Cardiac septum (tissue), 1 donor: ENCODE measurements at regions not wholly inside any gene's neighbourhood (a gene's known extent, or its start where the extent isn't known, plus 50 kb on each side); places are given as distances from the start of the nearest gene placed in this dataset.
"Not testable (repeated sequence)": the region's sequence is repeated elsewhere in the genome, so short reads cannot be mapped to it uniquely, and the experiment has no call there.

Source experiments
- DNase-seq: peaks from one replicate; pipeline ENCODE4 v3.0.0-alpha.2; 2020; ENCODE audit warnings: low spot score
- intact Hi-C: fragments of 100-400 bp; cut with DNase I; formaldehyde crosslinking; loops from one replicate; pipeline ENCODE4 v1.14.0; 2022
- donor health status: DM: no; HTN: no; CAD: no.

DNA sequence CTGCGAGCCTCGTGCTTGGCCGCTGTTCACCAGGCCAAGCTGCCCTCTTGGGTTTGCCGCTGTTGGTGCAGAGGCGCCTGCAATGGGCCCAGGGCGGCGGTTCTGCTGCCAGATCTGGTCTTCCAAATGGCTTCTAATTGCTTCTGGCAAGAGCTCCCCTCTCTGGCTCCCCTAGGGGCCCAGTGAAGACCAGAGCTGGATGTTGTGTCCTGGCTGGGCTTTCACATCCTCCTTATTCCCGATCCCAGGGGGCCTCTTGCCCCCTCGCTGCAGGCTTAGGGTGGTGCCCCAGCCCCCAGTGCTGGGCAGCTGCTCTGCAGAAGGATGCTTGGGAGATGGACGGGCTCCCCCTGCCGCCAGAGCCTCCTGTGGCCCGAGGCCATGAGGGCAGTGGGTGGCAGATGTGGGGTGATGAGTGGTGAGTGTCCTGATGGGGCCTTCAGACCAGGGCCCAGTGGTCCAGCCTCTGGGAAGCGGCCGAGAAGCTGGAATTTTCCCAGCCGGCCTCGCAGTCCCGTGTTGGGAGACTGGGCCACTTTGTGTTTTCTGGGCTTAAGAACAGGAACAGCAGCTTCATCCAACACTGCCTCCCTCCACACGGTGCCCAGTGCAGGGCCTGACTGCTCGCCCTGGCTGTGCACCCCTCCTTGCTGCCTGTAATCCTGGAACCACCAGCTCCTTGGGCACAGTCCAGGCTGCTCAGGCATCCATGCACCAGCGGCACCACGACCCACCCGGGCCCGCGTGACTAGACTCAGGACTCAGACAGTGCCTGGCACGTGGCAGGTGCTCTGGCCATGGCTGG lies 194.8 kb downstream of the LAT start:
- DNase-seq, intact Hi-C loops: not testable (repeated sequence)

DNA sequence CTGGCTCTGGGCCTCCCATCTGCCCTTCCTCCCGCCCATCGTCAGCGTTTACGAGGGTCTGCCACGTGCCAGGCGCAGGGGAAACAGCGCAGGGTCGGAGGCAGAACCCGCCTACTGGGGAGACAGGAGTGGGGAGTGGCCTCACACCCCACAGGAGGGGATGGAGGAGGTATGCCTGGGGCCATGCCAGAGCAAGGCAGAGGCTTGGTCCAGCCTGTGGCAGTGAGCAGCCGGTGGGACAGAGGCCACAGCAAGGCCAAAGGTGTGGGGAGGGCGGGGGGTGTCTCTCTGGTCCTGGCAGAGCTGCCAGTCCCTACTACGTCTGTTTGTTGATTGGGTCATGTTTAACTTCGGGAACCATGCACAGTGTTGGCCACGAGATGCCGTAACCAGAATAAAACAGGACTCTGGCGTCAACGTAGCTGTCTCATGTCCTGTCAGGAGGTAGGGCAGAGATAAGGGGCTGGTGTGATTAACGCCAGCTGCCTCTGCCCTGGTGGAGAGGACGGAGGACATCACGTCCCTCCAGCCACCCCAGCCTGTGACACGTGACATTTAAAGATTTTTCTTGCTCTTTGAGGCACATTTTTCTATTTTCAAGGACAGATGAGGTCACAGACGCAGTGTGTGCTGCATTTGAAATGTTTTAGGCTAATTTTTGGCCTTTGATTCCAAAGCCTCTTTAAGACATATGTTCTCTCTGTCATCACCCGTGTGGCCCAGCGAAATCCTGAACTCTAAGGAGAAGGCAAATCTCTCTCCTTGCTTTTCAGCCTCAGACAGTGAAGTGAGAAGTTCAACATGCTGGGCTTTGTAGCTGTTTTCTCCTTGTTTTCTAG lies 193.3 kb downstream of the LAT start:
- intact Hi-C loops = not testable (repeated sequence)
- peak; percentile 89 for DNase-seq

DNA sequence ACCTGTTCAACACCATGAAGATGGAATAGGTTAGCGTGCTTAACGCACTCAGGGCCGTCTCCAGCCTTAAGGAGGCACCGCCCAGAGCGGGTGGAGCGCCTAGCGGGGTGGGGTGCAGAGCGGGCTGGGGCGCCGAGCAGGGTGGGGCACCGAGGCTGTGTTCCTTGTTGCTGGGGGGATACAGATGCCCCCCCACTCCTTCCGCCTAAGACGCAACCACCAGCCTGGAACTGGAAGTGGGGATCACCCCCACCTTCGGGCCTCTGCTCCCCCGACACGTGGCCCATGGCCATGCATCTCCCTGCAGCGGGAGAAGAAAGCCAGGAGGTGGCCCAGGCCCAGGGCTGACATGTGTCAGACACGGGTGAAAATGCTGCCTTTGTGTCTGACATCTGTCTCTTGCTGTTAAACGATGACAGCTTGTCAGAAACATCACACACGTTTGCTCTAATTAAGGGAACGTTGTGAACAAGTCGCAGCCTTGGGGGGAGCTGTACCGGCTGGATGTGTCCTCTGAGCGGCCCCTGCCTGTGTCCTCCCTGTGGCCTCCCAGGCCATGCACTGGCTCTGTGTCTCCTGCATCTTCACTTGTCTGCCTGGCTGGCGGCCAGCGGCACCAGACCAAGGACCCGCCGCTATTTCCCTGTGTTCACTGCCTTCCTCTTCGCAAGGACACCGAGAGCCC lies 192.5 kb downstream of the LAT start:
- DNase-seq, intact Hi-C loops: not testable (repeated sequence)

DNA sequence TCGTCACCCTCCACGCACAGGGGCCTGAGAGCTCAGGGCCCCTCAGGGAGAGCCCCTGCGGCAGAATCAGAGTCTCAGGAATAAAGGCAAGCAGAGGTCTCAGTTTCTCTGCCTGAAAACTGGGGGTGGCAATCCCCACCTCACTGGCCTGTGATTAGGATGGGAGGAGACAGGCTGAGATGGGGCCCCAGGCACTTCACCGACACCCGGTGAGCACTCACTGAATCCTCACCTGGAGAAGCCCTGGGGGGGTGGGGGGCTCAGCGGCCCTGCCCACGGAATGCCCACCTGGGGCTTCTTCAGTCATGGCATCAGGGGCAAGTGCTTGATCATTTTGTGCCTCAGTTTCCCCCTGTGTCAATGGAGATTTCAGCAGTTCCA lies 192.0 kb downstream of the LAT start:
- intact Hi-C loops = not testable (repeated sequence)
- peak; percentile 57 for DNase-seq

DNA sequence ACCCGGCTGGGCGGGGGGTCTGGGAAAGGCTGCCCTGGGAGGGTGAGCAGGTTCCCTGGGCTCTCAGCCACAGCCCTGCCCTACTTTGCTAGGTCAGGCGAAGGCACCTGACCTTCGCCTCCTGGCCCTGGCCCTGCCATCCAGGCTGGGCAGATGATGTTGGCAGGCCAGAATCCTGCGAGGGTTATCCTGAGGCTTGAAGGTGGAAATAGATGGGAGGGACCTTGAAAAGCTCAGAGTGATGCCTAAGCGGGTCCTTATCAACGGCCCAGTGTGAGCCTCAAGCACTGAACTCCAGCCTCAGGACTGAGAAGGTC lies 191.3 kb downstream of the LAT start:
- intact Hi-C loops = not testable (repeated sequence)
- peak; percentile 62 for DNase-seq

DNA sequence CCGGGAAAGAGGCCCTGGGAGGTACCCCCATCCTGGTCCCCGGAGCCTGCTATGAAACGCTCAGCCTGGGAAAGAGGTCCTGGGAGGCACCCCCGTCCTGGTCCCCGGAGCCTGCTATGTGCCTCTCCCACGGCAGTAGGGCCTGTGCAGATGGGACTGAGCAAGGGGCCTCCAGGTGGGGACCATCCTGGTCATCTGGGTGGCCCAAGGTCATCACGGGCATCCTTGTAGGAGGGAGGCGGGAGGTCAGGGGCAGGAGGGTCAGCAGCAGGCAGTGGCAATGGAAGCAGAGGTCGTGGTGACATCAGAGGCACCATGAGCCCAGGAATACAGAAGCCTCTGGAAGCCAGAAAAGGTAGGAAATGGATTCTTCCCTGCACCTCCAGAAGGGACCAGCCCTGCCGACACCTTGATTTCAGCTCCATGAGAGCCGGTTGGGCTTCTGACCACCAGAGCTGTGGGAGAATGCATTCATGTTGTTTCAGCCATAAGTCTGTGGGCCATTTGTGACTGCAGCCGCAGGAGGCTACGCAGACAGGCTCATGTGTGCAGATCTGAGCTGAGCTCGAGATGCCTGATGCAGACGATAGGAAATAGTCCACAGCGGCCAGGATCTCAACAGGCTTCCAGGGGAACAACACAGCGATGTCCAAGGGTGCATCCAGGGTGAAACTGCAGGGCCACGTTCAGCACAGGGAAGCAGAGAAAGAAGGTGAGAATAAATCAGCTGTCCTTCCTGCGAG lies 190.7 kb downstream of the LAT start:
- intact Hi-C loops = not testable (repeated sequence)

DNA sequence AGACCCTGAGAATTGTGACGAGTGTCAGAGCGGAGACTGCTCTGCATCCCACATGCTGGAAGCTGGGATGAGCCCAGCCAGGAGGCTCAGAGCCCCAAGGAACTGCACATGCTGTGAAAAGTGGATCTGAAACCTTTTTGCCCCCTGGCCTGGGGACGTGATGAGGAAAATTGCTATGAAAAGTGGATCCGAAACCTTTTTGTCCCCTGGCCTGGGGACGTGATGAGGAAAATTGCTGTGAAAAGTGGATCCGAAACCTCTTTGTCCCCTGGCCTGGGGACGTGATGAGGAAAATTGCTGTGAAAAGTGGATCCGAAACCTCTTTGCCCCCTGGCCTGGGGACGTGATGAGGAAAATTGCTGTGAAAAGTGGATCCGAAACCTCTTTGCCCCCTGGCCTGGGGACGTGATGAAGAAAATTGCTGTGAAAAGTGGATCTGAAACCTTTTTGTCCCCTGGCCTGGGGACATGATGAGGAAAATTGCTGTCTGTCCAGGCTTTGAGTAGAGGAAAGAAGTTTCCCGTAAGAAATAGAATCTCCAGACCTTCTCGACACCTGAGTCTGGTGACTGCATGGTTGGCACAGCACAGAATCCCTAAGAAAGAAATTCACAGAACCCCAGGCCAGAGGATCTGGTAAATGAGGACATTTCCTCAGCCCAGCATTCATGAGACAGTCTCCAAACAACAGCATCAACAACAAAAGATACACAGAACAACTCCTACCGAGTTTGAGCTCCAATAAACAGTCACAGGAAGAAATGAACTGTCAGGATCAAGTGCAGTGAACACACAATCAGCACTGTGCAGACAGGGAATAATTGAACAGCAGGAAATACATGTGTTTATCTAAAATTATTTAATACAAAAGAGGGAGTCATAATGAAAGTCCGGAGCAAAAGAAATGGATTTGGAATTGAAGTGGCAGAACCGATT lies 188.8 kb downstream of the LAT start:
- intact Hi-C loops, DNase-seq: not testable (repeated sequence)

More for the DNA sequence above, 190.7 kb downstream of the LAT start:
- DNase-seq = peak; percentile 67

DNA sequence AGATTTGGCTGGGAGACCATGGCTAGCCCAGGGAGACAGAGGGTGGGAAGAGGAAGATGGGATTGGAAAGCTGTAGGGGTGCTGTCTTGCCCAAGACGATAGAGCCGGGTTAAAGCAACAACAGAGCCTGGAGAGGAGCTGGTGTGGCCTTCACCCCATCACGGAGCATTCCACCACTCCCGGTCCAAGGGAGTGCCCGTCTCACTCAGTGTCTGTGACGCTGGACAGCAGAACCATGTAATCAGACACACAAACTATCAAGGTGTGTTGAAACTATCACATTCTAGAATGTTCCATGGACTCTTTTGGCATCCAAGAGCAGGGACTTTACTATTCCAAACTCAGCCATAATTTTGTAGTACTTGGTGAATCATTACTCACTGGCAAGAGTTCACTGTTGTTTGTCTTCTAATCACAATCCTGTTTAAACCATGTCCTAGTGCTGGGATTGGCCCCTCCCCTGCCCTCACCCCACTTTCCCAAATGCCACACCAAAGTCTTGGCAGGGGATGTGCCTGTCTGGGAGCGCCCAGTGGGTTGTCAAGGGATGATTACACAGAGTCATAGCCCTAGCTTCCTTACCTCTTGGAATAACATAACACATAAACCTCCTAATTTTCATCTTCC lies 187.4 kb downstream of the LAT start:
- DNase-seq, intact Hi-C loops: not testable (repeated sequence)

DNA sequence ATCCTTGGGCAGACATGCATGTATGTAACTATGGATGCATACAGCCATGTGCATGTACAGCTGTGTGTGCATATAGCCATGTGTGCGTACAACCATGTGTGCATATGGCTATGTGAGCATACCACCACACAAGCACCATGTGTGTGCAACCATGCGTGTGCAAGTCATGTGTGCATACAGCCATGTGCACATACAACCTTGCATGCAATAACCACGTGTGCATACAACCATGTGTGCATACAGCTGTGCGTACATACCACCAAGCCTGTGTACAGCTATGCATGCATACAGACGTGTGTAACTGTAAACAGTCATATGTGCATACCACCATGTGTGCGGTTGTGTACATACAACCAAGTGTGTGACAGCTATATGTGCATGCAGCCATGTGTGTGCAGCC lies 186.4 kb downstream of the LAT start:
- intact Hi-C loops, DNase-seq: not testable (repeated sequence)

DNA sequence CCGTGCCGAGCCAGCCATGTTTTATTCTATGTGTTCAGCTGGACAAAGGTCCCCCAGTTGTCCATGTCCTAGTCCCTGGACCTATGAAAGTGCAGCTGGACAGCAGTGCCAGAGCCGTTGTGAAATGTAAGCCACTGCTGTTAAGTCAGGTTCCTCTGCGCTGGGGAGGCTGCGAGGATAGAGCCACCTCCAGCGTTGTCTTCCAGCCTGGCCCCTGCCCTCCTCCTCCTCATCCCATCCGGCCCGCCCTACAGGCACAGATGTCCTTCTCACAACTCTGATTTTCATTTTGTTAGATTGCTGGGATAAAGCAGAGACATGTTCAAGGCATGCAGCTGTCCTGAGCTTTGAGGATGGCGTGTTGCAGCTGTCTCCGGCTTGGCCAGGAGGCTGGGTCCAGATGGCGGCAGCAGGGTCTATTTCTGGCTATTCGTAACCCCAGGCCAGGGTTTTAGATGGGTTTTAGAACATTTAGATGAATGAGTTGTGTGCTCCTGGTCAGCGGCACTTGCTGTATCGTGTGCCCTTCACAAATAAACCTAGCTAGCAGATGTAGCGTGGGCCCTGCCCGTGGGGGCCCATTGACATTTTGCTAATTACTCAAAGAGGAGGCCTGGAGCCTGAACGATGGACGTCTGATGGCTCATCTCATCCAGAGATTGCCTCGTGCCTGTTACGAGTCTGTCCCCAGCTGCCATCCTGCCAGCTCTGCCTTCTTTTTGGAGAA lies 185.7 kb downstream of the LAT start:
- intact Hi-C loops, DNase-seq: not testable (repeated sequence)

DNA sequence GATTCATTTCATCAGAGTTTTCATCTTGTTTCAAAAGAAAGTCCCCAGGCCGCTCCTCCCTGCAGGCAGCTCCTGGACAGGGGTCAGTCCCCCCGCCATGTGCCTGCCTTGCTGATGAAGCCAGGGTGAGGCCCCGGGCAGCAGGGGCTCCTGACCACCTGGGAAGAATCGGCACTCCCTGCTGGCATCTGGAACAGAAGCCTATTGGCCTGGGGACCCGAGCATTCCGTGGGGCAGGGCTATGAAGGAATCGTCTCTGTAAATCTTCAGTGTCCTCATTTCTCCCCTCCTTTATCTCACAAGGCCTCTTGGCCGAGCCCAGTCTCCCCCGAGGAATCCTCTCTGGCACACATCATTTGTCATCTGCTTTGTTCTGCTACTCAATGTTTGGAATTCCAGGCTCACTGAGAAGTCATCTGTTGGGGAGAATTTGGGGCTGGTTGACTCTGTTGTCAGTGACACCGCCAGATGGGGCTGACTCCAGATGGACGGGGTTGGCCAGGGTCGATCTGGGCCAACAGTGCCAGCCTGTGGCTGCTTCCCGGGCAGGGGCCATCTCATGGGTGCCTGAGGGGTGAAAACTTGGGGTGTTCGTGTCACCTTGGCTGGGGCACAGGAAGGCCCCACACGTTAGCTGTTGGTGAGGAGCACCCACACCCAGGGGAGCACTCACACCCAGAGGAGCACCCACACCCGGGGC lies 184.6 kb downstream of the LAT start:
- DNase-seq, intact Hi-C loops: not testable (repeated sequence)

DNA sequence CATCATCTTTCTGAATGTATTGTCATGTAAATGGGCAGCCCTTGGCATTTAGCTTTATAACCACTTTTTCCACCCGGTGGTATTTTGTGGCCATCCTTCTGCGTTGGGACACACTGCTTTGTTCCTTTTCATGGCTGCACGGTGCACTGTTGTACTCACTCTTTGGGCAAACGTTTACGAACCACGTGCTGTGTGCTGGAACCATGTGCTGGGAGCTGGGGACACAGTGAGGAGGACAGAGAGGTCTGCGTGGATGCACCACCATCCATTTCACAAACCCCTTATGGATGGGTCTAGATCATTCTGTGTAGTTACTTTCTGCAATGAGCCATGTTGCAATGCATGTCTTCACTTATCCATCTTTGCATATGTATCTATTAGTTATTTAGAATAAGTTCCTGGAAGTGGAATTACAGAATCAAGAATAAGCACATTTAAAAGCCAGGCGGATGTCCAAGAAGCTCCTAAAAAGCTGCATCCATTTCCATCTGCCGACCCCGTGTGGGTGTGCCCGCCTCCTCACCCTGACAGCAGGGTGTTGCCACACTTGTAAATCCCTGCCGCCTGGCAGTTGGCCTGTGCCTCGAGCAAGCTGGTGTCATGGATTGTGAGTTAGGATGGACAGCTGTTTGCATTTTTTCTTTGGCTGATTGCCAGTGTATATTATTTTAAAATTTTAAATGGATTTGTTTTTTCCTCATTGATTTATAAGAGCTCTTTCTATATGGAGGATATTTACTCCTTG lies 183.8 kb downstream of the LAT start:
- intact Hi-C loops, DNase-seq: not testable (repeated sequence)

DNA sequence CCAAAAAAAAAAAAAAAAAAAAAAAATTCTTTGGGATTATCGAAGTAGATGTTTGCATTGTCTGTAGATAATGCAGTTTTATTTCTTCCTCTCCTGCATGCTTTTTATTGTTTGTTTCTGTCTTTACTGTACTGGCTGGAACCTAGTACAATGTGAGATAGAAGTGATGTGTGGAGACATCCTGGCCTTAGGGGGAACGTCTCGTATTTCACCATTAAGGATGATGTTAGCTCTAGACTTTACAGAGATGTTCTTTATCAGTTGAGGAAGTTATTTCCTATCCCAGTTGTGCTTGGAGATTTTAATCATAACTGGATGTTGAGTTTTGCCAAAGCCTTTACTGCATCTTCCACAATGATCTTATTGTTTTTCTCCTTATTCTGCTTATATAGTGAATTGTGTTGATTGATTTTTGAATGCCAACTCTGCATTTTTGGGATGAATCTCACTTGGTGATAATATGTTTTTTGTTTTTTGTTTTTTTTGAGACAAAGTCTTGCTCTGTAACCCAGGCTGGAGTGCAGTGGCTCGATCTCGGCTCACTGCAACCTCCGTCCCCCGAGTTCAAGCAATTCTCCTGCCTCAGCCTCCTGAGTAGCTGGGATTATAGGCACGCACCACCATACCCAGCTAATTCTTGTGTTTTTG lies 179.7 kb downstream of the LAT start:
- intact Hi-C loops, DNase-seq: not testable (repeated sequence)

DNA sequence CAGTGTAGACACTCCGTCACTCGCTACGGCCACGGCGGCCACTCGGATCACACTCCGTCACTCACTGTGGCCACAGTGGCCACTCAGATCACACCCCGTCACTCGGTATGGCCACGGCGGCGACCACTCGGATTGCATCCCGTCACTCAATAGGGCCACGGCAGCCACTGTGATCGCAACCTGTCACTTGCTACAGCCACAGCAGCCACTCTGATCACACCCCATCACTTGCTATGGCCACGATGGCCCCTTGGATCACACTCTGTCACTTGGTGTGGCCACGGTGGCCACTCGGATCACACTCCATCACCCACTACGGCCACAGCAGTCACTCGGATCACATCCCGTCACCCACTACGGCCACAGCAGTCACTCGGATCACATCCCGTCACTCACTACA lies 175.3 kb downstream of the LAT start:
- DNase-seq, intact Hi-C loops: not testable (repeated sequence)

DNA sequence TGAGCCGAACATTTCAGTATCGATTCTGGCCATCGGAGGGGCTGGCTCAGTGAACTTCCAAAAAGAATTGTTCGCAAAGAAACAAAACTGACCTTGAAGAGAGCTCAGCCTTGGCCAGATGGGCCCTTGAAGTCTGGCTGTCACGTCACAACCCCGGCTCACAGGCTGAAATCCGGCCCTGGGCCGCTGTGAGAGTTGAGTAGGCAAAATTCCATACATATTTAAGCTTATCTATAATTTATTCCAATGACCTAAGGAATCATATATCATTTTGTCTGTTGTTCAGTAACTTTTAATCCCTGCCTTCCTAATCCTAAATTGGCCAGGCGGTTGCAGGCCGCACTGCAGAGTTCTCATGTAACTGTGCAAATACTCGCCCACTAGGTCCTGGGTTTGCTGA lies 174.8 kb downstream of the LAT start:
- DNase-seq, intact Hi-C loops: not testable (repeated sequence)

DNA sequence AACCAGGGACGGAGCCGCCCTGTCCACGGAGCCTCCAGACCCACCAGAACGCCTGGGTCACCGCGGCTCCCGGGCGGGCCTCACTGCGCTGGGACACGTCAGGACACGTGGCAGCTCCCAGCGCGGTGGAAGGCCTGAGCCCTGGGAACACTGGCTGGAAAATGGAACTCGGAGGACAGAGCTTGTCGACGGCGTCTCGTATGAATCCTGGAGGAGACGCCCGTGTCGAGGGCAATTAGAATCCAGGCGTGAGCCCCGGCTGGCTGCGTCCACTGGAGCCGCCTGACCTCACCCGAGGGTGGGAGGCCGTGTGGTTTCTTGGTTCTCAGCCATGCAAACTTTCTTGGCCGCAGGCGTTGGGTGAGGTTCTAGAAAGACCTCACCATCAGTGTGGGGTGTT lies 173.9 kb downstream of the LAT start:
- intact Hi-C loops = no loop called here
- DNase-seq = no peak
